ENCODE measurements at regions not wholly inside any gene's neighbourhood (a gene's known extent, or its start where the extent isn't known, plus 50 kb on each side); places are given as distances from the start of the nearest gene placed in this dataset.

GRCh38 chr17:65381152-65381551 is 180.3 kb downstream of the AXIN2 start (continued):
- TF ChIP-seq REST (IDR thresholded peaks at IDR 0.05; ENCODE audit: unreplicated experiment) (no peak), STAT1 (IDR thresholded peaks at IDR 0.05; ENCODE audit: unreplicated experiment) (no peak), ETS1 (IDR thresholded peaks at IDR 0.05) (no peak), ZNF331 (CRISPR knock-in tag; IDR thresholded peaks at IDR 0.05; ENCODE audit: low read depth) (no peak), EZH2phosphoT487 (IDR thresholded peaks at IDR 0.05; ENCODE audit: unreplicated experiment) (no peak), CREB1 (CRISPR knock-in tag; IDR thresholded peaks at IDR 0.05; ENCODE audit: low read depth) (no peak), EZH2 (IDR thresholded peaks at IDR 0.05; ENCODE audit: low read depth, unreplicated experiment) (no peak), POLR2AphosphoS5 (IDR thresholded peaks at IDR 0.05; ENCODE audit: low read depth) (no peak), ZNF114 (CRISPR knock-in tag; IDR thresholded peaks at IDR 0.05) (no peak)

- no peaks in the 10 kb centered on the region for H3K27me3 Mint-ChIP-seq (ENCODE audit: insufficient read depth, low read depth, poor library complexity)
- H3K27me3 ChIP-seq (ENCODE audit: insufficient read depth): no peaks in the 10 kb centered on the region
- no peaks in the 10 kb centered on the region for H3F3A ChIP-seq (replicated peaks; ENCODE audit: low read depth)
- no peak for DNase-seq (ENCODE audit: low spot score)
- H3K4me3 Mint-ChIP-seq: no peak overlapping the region
- no peaks in the 10 kb centered on the region for H3K4me1 ChIP-seq (ENCODE audit: insufficient read depth)
- no peak overlapping the region for H3K27ac ChIP-seq (ENCODE audit: low read depth)
- H4K20me1 ChIP-seq (replicated peaks; ENCODE audit: insufficient read depth): no peaks in the 10 kb centered on the region
- no peak for ATAC-seq
- no peaks in the 10 kb centered on the region; the same call in 1 of the 2 replicates for H3K9me2 ChIP-seq (ENCODE audit: insufficient read depth)
- no peaks in the 10 kb centered on the region for H3K79me2 ChIP-seq (replicated peaks; ENCODE audit: insufficient read depth)
- peaks cover 2% of the 10 kb centered on the region; the same call in 1 of the 3 replicates for H3K4me1 Mint-ChIP-seq
- no peaks in the 10 kb centered on the region for H3K36me3 Mint-ChIP-seq (ENCODE audit: low read depth)
- H3K4me2 ChIP-seq: no peak overlapping the region
- H3K9me3 Mint-ChIP-seq: no peaks in the 10 kb centered on the region
- H3K4me3 ChIP-seq: no peak overlapping the region
- H3K36me3 ChIP-seq (ENCODE audit: insufficient read depth): no peaks in the 10 kb centered on the region
- H2AFZ ChIP-seq: no peak overlapping the region
- no peak overlapping the region for H3K27ac Mint-ChIP-seq
- no peak for TF ChIP-seq STAT1 (IDR thresholded peaks at IDR 0.05; ENCODE audit: unreplicated experiment)
- no peak for TF ChIP-seq ZNF331 (CRISPR knock-in tag; IDR thresholded peaks at IDR 0.05; ENCODE audit: low read depth)
- no peak for TF ChIP-seq POLR2AphosphoS5 (IDR thresholded peaks at IDR 0.05; ENCODE audit: low read depth)
- no peak for TF ChIP-seq REST (IDR thresholded peaks at IDR 0.05; ENCODE audit: unreplicated experiment)
- TF ChIP-seq ETS1 (IDR thresholded peaks at IDR 0.05): no peak
Measured at GRCh38 chr17:65374966-65375365, 186.5 kb downstream of the AXIN2 start.
